Skeletal muscle satellite cell (primary cell): ENCODE measurements at regions not wholly inside any gene's neighbourhood (a gene's known extent, or its start where the extent isn't known, plus 50 kb on each side); places are given as distances from the start of the nearest gene placed in this dataset.

Experiments used
- H3K27me3 ChIP-seq: 2 replicates; pipeline ENCODE4 v1.7.0; 2013; ENCODE audit warnings: low read length; ENCODE audit not compliant: control insufficient read depth, insufficient read depth
- H3K36me3 ChIP-seq: 2 replicates; pipeline ENCODE4 v1.7.0; 2013; ENCODE audit warnings: mild to moderate bottlenecking, control low read depth, low read length; ENCODE audit not compliant: insufficient read depth
- H3K4me1 ChIP-seq: 2 replicates; pipeline ENCODE4 v1.7.0; 2013; ENCODE audit warnings: low read length; ENCODE audit not compliant: control insufficient read depth, insufficient read depth
- H3K4me2 ChIP-seq: 2 replicates; pipeline ENCODE4 v1.7.0; 2013; ENCODE audit warnings: mild to moderate bottlenecking, low read length
- H3K4me3 ChIP-seq: 2 replicates; pipeline ENCODE4 v1.7.0; 2013; ENCODE audit warnings: low read length
- H3K9ac ChIP-seq: 2 replicates; pipeline ENCODE4 v1.7.0; 2013; ENCODE audit warnings: mild to moderate bottlenecking, low read depth, low read length, moderate library complexity
- H3K9me3 ChIP-seq: replicated peaks from 2 replicates; pipeline ENCODE4 v1.7.0; 2013; ENCODE audit warnings: mild to moderate bottlenecking, control low read depth, low read length

DNA sequence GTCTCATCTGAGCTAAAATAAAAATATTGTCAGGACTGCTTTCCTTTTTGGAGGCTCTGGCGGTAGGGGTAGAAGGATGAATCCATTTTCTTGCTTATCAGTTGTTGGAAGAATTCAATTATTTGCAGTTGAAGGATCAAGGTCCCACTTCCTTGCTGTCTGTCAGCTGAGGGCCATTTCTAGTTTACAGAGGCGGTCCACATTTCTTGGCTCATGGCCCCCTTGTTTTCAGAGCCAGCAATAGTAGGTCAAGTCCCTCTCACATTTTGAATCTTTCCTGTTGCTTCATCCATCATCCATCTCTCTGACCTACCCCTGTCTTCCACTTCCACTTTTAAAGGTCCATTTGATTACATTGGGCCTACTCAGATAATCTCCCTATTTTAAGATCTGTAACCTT is 1099.3 kb upstream of the DIAPH2 start:
- Histone ChIP-seq H3K4me2 (no peak overlapping the region), H3K9me3 (no peaks in the 10 kb centered on the region), H3K36me3 (no peaks in the 10 kb centered on the region), H3K4me3 (no peak overlapping the region), H3K9ac (no peak overlapping the region), H3K4me1 (no peaks in the 10 kb centered on the region), H3K27me3 (no peaks in the 10 kb centered on the region)

DNA sequence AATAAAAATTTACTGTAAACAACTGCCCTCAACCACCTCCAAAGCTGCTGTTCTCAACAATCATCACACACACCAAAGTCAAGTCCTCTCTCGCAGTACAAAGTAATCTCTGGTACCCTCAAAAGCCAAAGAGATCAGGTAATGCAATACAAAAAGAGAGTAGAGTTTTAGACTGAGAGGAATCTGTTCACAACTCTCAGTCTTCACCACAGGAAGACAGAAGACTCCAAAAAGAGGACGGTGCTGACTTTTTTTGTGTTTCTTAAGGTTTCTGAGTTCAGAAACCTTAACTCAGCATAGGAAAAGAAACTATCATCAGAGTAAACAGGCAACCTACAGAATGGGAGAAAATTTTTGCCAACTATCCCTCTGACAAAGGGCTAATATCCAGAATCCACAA is 1072.3 kb upstream of the DIAPH2 start:
- no peaks in the 10 kb centered on the region for H3K4me1 ChIP-seq
- no peak overlapping the region for H3K4me3 ChIP-seq
- H3K36me3 ChIP-seq, result no peaks in the 10 kb centered on the region
- H3K9me3 ChIP-seq, result no peaks in the 10 kb centered on the region
- H3K4me2 ChIP-seq, result no peak overlapping the region
- H3K9ac ChIP-seq, result no peak overlapping the region
- no peaks in the 10 kb centered on the region for H3K27me3 ChIP-seq

DNA sequence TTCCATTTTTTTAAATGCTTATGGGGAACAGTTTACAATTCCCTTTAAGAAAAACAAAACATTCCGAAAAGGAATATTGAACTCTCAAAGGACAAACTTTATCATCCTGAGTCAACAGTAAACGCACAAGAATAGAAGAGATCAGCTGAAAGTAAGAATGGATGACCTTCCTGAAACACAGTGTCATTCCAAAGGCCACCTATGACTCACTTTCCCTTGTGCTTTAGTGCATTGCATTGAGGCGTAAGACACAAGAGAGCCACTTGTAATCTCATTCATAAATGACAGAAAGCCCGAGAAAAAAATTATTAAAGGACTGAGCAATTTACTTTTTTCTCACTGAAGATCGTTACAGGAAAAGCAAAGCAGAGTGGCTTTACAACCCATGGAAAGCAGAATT is 1062.4 kb upstream of the DIAPH2 start:
- Histone ChIP-seq H3K36me3 (no peaks in the 10 kb centered on the region), H3K9ac (no peak overlapping the region), H3K4me2 (no peak overlapping the region), H3K27me3 (no peaks in the 10 kb centered on the region), H3K4me3 (no peak overlapping the region), H3K9me3 (no peaks in the 10 kb centered on the region), H3K4me1 (no peaks in the 10 kb centered on the region)

DNA sequence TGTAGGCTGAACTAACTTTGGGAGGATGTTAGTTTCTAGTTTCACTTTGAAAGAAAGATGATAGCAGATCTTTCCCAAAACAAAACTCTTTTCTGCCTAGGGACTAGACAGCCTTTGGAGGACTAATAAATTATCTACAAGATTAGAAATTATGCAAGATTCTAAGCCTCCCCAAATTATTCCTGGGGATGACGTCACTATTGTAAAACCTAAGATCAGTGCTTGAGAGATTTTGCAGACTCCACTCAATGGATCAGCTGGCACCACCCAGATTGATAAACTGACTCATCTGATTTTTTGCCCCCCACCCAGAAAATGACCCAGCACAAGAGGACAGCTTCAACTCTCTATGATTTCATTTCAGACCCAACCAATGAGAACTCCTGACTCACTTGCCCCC is 1057.9 kb upstream of the DIAPH2 start:
- Histone ChIP-seq H3K4me2 (no peak overlapping the region), H3K9ac (no peak overlapping the region), H3K4me3 (no peak overlapping the region), H3K36me3 (no peaks in the 10 kb centered on the region), H3K9me3 (peaks cover 3% of the 10 kb centered on the region), H3K4me1 (no peaks in the 10 kb centered on the region), H3K27me3 (no peaks in the 10 kb centered on the region)

DNA sequence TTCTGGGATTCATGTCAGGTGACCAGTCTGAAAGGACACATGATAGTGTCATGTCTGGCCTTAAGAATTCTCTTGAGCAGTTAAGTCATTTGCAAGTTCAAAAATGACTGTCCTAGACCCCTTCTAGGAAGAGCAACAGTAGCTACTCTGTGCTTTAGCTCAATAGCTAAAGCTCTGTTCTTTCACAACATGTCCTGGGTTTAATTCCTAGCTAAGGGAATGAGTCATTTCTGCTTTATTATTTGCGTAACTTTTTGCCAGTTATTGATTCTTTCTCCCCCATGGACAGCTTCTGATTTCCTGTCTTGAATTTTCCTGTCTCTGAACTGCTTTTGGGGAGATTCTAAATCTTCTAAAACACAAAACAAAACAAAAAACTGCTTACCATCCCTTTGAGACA is 1055.8 kb upstream of the DIAPH2 start:
- H3K36me3 ChIP-seq, result no peaks in the 10 kb centered on the region
- H3K9ac ChIP-seq, result no peak overlapping the region
- peaks cover 3% of the 10 kb centered on the region for H3K9me3 ChIP-seq
- no peak overlapping the region for H3K4me3 ChIP-seq
- H3K4me1 ChIP-seq, result no peaks in the 10 kb centered on the region
- no peaks in the 10 kb centered on the region for H3K27me3 ChIP-seq
- no peak overlapping the region for H3K4me2 ChIP-seq

DNA sequence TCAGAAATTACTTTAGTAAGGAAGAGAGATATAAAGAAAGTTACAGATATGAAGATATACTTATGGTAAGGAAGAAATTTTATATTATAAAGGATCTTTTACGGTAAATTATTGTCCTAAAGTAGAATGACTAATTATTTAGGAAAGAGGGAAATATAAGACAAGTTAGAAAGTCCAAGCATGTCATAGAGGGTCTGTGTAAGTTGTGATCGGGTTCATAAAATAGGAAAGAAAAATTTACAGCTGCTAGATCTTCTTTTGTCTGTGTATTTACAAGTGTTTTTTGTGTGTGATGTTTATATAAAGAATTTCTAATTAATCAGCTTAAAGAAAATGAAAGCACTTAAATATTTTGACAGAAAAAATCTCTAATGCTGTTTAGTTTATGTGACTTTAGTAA is 1054.9 kb upstream of the DIAPH2 start:
- H3K4me2 ChIP-seq, result no peak overlapping the region
- no peaks in the 10 kb centered on the region for H3K27me3 ChIP-seq
- H3K4me1 ChIP-seq, result no peaks in the 10 kb centered on the region
- peaks cover 3% of the 10 kb centered on the region for H3K9me3 ChIP-seq
- no peak overlapping the region for H3K4me3 ChIP-seq
- no peaks in the 10 kb centered on the region for H3K36me3 ChIP-seq
- no peak overlapping the region for H3K9ac ChIP-seq

DNA sequence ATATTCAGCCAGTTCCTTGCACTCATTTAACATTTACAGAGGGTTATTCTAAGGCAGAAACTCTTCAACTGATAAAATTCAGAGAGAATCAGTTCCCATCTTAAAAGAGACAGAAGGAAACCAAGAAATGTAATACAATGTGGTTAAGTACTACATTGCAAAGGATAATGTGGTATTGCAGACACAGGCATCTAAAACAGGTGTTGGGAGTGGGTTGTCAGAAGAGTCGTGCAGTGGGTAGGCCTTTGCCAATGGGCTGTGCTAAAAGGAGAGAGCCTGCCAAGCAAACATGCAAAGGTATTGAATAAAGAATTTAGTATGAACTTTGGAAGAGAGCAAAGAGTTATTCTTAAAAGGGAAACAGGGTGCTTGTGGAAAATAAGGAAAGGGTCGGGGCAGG is 1044.4 kb upstream of the DIAPH2 start:
- H3K4me1 ChIP-seq, result no peaks in the 10 kb centered on the region
- H3K9ac ChIP-seq, result no peak overlapping the region

DNA sequence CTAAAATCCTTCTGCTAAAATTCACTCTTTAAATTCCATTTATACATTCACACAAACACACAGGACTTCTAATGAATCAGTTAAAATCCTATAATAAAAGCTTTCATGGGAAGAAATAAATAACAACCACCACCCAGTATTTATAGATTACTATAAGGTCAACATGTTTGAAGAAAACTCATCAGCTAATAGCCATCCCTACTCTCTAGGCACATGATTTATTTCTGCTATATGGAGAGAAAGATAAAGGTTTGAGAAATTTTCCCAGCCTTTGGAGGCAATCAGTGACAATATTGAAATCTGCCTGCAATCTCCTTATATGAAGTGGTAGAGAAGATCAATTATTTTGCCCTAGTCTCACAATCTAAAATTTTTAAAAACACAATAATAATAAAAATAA is 1038.9 kb upstream of the DIAPH2 start:
- H3K4me1 ChIP-seq, result no peaks in the 10 kb centered on the region
- no peak overlapping the region for H3K4me2 ChIP-seq
- H3K9ac ChIP-seq, result no peak overlapping the region
- H3K9me3 ChIP-seq, result peaks cover 3% of the 10 kb centered on the region
- no peak overlapping the region for H3K4me3 ChIP-seq
- no peaks in the 10 kb centered on the region for H3K27me3 ChIP-seq
- no peaks in the 10 kb centered on the region for H3K36me3 ChIP-seq

More for the DNA sequence above, 1044.4 kb upstream of the DIAPH2 start:
- H3K9me3 ChIP-seq, result peaks cover 6% of the 10 kb centered on the region
- H3K4me3 ChIP-seq, result no peak overlapping the region
- no peak overlapping the region for H3K4me2 ChIP-seq
- H3K27me3 ChIP-seq, result no peaks in the 10 kb centered on the region
- H3K36me3 ChIP-seq, result no peaks in the 10 kb centered on the region

DNA sequence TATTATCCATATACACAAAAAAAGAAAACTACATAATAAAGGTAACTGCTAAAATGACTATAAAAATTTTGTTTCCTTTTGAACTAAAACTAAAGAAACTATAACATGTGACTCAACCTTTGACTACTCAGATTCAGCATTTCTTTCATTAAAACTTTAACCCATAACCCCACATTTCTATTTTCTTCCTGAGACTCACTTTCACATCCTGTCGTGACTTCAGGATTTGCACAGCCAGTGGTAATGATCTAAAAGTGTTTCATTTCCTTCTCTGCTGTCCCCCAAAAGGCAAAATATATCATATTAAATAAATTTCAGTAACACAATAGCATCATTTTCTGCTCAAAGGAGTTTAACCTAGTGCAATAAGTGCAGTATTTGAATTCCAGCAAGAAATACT is 1022.4 kb upstream of the DIAPH2 start:
- H3K27me3 ChIP-seq, result no peaks in the 10 kb centered on the region
- H3K36me3 ChIP-seq, result no peaks in the 10 kb centered on the region
- no peaks in the 10 kb centered on the region for H3K4me1 ChIP-seq
- no peak overlapping the region for H3K4me2 ChIP-seq
- H3K9ac ChIP-seq, result no peak overlapping the region
- no peaks in the 10 kb centered on the region for H3K9me3 ChIP-seq
- H3K4me3 ChIP-seq, result no peak overlapping the region

DNA sequence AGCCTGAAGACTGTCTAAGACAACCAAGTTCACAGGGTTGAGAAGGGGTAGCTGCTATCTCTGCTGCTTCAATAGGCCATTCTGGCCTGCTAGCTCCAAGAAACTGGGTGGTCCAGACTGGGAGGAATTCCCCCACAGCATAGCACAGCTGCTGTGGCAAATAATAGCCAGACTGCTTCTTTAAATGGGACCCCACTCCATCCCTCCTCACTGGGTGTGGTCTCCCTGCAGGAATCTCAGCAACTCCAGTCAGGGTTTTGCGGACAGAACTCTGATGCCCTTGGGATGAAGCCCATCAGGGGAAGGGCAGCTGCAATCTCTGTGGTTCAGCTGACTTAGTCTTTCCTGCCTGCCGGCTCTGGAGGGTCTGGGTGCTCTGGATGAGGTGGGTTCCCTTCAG is 1018.6 kb upstream of the DIAPH2 start:
- no peak overlapping the region for H3K9ac ChIP-seq
- no peaks in the 10 kb centered on the region for H3K9me3 ChIP-seq
- no peaks in the 10 kb centered on the region for H3K27me3 ChIP-seq
- H3K4me3 ChIP-seq, result no peak overlapping the region
- H3K4me1 ChIP-seq, result no peaks in the 10 kb centered on the region
- no peaks in the 10 kb centered on the region for H3K36me3 ChIP-seq
- H3K4me2 ChIP-seq, result no peak overlapping the region

DNA sequence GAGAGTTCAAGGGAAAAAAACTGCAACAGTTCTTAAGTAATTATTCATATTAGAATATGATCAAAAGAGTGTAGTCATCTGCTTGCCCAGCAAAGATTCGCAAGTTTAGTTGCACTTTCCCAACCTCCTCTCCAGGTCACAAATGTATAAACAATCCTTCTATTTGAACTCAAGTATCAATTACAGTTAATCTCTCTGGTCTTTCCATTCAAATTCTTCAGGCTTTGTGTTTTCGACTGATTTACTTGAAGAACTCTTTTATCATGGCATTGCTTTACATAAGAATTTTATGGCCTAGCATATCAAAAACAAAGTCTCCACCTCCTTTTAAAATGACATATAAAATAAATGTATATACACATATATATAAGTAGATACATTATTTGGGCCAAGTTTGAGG is 1009.6 kb upstream of the DIAPH2 start:
- Histone ChIP-seq H3K9me3 (no peaks in the 10 kb centered on the region), H3K4me2 (no peak overlapping the region), H3K36me3 (no peaks in the 10 kb centered on the region), H3K4me1 (no peaks in the 10 kb centered on the region), H3K4me3 (no peak overlapping the region), H3K27me3 (no peaks in the 10 kb centered on the region), H3K9ac (no peak overlapping the region)

DNA sequence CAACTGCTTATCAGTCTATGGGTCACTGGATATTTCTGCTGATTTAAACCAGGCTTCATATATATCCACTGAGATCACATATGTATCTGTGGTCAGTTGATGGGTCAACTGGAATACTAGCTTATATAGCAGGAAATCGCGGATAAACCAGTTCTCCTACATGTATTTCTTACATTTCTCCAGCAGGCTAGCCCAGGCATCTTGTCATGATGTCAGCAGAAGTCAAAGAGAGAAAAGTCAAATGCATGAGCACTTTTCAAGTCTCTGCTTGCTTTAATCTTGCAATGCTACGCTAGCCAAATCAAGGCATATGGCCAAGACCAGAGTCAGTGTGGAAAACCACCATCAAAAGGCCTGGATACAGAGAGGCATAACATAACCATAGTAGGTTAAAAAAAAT is 1008.8 kb upstream of the DIAPH2 start:
- Histone ChIP-seq H3K4me2 (no peak overlapping the region), H3K36me3 (no peaks in the 10 kb centered on the region)

More for the DNA sequence above, 1008.8 kb upstream of the DIAPH2 start:
- no peaks in the 10 kb centered on the region for H3K4me1 ChIP-seq
- H3K9me3 ChIP-seq, result no peaks in the 10 kb centered on the region
- no peaks in the 10 kb centered on the region for H3K27me3 ChIP-seq
- no peak overlapping the region for H3K9ac ChIP-seq
- no peak overlapping the region for H3K4me3 ChIP-seq
